Nephron progenitor cell (in vitro differentiated cells): ENCODE measurements at regions not wholly inside any gene's neighbourhood (a gene's known extent, or its start where the extent isn't known, plus 50 kb on each side); places are given as distances from the start of the nearest gene placed in this dataset.

Experiments
- DNase-seq: peaks from one replicate; pipeline ENCODE4 v3.0.0; 2021
- H3K27ac Mint-ChIP-seq: 2 replicates; pipeline ENCODE4 v1.8.0; 2021; ENCODE audit warnings: mild to moderate bottlenecking, moderate library complexity, mixed read lengths
- H3K27me3 Mint-ChIP-seq: 2 replicates; pipeline ENCODE4 v1.8.0; 2021; ENCODE audit warnings: mild to moderate bottlenecking, low read depth, mixed read lengths; ENCODE audit not compliant: poor library complexity
- H3K36me3 Mint-ChIP-seq: 2 replicates; pipeline ENCODE4 v1.8.0; 2021; ENCODE audit warnings: low read depth, mixed read lengths
- H3K4me1 Mint-ChIP-seq: 2 replicates; pipeline ENCODE4 v1.8.0; 2021; ENCODE audit warnings: mixed read lengths
- H3K4me3 Mint-ChIP-seq: 2 replicates; pipeline ENCODE4 v1.8.0; 2021; ENCODE audit warnings: mild to moderate bottlenecking, moderate library complexity, mixed read lengths
- H3K9me3 Mint-ChIP-seq: 2 replicates; pipeline ENCODE4 v1.8.0; 2021; ENCODE audit warnings: mild to moderate bottlenecking, moderate library complexity, mixed read lengths
- CTCF ChIP-seq: fragments of 200-600 bp; sonication (generic); IDR thresholded peaks from 2 replicates; pipeline ENCODE4 v1.5.0; 2021; ENCODE audit warnings: antibody characterized with exemption

GRCh38 chr18:67108894-67109293, 407.6 kb downstream of the DSEL start:
- H3K27ac Mint-ChIP-seq: no peak overlapping the region
- no peak overlapping the region for H3K4me3 Mint-ChIP-seq
- H3K4me1 Mint-ChIP-seq: no peaks in the 10 kb centered on the region
- H3K9me3 Mint-ChIP-seq: no peaks in the 10 kb centered on the region
- TF ChIP-seq CTCF: no peak
- H3K36me3 Mint-ChIP-seq: no peaks in the 10 kb centered on the region
- H3K27me3 Mint-ChIP-seq: peaks cover 3% of the 10 kb centered on the region
- DNase-seq: no peak

GRCh38 chr18:67104700-67105284, 411.7 kb downstream of the DSEL start:
- Mint-ChIP-seq H3K4me1 (no peaks in the 10 kb centered on the region), H3K36me3 (no peaks in the 10 kb centered on the region), H3K27me3 (peaks cover 6% of the 10 kb centered on the region), H3K9me3 (no peaks in the 10 kb centered on the region), H3K4me3 (no peak overlapping the region), H3K27ac (no peak overlapping the region)
- TF ChIP-seq CTCF: peak; percentile 75
- peak; percentile 71 for DNase-seq

- no peak overlapping the region for H3K4me3 Mint-ChIP-seq
- no peak overlapping the region for H3K27ac Mint-ChIP-seq
- no peaks in the 10 kb centered on the region for H3K4me1 Mint-ChIP-seq
- no peak for TF ChIP-seq CTCF
- H3K36me3 Mint-ChIP-seq: no peaks in the 10 kb centered on the region
- H3K27me3 Mint-ChIP-seq: no peaks in the 10 kb centered on the region
- no peak for DNase-seq
- no peaks in the 10 kb centered on the region for H3K9me3 Mint-ChIP-seq
Observed at GRCh38 chr18:67094123-67094522, 422.4 kb downstream of the DSEL start.

- Mint-ChIP-seq H3K9me3 (no peaks in the 10 kb centered on the region), H3K27ac (no peak overlapping the region), H3K27me3 (no peaks in the 10 kb centered on the region)
Observed at GRCh38 chr18:67092141-67092540, 424.4 kb downstream of the DSEL start.

GRCh38 chr18:67081482-67082211, 434.9 kb downstream of the DSEL start:
- Mint-ChIP-seq H3K36me3 (no peaks in the 10 kb centered on the region), H3K4me3 (no peak overlapping the region), H3K4me1 (peaks cover 12% of the 10 kb centered on the region), H3K27me3 (peaks cover 4% of the 10 kb centered on the region), H3K9me3 (no peaks in the 10 kb centered on the region), H3K27ac (no peak overlapping the region)
- TF ChIP-seq CTCF: no peak
- DNase-seq: no peak

More at GRCh38 chr18:67092141-67092540, 424.4 kb downstream of the DSEL start:
- no peaks in the 10 kb centered on the region for H3K4me1 Mint-ChIP-seq
- no peak overlapping the region for H3K4me3 Mint-ChIP-seq
- no peaks in the 10 kb centered on the region for H3K36me3 Mint-ChIP-seq
- no peak for TF ChIP-seq CTCF
- DNase-seq: no peak

- Mint-ChIP-seq H3K27me3 (peaks cover 4% of the 10 kb centered on the region), H3K36me3 (no peaks in the 10 kb centered on the region), H3K4me3 (no peak overlapping the region), H3K9me3 (no peaks in the 10 kb centered on the region), H3K4me1 (peaks cover 17% of the 10 kb centered on the region), H3K27ac (no peak overlapping the region)
- no peak for TF ChIP-seq CTCF
- no peak for DNase-seq
Observed at GRCh38 chr18:67080601-67081000, 435.9 kb downstream of the DSEL start.
